22Rv1 (cell line): ENCODE measurements at regions not wholly inside any gene's neighbourhood (a gene's known extent, or its start where the extent isn't known, plus 50 kb on each side); places are given as distances from the start of the nearest gene placed in this dataset.

Source experiments
- ZFX ChIP-seq: fragments of 450-650 bp; IDR thresholded peaks from 2 replicates; pipeline ENCODE4 v1.6.1; 2017; ENCODE audit warnings: antibody characterized with exemption, borderline replicate concordance
- TF ChIP-seq, protein P1 (sequence below): fragments of 450-650 bp; IDR thresholded peaks from 2 replicates; pipeline ENCODE4 v1.5.1; 2017; ENCODE audit warnings: mild to moderate bottlenecking

DNA sequence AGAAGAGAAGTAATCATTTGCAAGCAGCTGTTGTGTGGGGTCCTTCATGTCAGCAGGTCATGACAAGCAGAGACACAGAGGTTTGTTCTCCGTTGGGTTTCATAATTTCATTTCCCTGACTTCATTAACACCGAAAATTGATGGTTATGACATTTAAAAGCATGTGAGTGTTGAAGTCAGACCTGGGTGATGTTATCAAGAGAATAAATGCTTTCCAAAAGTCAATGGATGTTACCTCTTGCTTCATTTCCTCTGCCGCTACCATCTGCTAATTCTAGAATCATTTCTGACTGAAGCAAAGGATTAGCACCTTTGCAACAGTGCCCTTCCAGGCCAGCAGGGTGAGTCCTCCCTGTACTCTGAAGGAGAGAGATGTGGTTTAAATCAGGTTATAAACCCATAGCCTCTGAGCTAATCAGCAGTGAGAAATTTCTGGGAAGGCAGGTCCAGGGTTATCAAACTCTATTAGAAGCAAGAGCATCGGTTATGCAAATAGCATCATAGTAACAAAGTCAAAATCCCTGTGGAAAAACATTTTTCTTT, 446.2 kb downstream of the PIK3C3 start:
- TF ChIP-seq, protein P1, sequence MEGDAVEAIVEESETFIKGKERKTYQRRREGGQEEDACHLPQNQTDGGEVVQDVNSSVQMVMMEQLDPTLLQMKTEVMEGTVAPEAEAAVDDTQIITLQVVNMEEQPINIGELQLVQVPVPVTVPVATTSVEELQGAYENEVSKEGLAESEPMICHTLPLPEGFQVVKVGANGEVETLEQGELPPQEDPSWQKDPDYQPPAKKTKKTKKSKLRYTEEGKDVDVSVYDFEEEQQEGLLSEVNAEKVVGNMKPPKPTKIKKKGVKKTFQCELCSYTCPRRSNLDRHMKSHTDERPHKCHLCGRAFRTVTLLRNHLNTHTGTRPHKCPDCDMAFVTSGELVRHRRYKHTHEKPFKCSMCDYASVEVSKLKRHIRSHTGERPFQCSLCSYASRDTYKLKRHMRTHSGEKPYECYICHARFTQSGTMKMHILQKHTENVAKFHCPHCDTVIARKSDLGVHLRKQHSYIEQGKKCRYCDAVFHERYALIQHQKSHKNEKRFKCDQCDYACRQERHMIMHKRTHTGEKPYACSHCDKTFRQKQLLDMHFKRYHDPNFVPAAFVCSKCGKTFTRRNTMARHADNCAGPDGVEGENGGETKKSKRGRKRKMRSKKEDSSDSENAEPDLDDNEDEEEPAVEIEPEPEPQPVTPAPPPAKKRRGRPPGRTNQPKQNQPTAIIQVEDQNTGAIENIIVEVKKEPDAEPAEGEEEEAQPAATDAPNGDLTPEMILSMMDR = no peak
- no peak for TF ChIP-seq ZFX
